ENCODE measurements at regions not wholly inside any gene's neighbourhood (a gene's known extent, or its start where the extent isn't known, plus 50 kb on each side); places are given as distances from the start of the nearest gene placed in this dataset.

GRCh38 chr15:93708724-93709445 is 522.5 kb upstream of the MCTP2 start:
- no peak for DNase-seq (ENCODE audit: extremely low read depth, low read depth)
- no peak for TF ChIP-seq CTCF (IDR thresholded peaks at IDR 0.05; ENCODE audit: low read depth, low read length)

- DNase-seq (ENCODE audit: extremely low read depth, low read depth): no peak
- TF ChIP-seq CTCF (IDR thresholded peaks at IDR 0.05; ENCODE audit: low read depth, low read length): no peak
Measured at GRCh38 chr15:93707751-93708150, 523.6 kb upstream of the MCTP2 start.

- no peak for DNase-seq (ENCODE audit: extremely low read depth, low read depth)
- no peak for TF ChIP-seq CTCF (IDR thresholded peaks at IDR 0.05; ENCODE audit: low read depth, low read length)
Measured at GRCh38 chr15:93706495-93707292, 524.7 kb upstream of the MCTP2 start.

GRCh38 chr15:93705753-93706455 is 525.5 kb upstream of the MCTP2 start:
- no peak for TF ChIP-seq CTCF (IDR thresholded peaks at IDR 0.05; ENCODE audit: low read depth, low read length)
- no peak for DNase-seq (ENCODE audit: extremely low read depth, low read depth)

GRCh38 chr15:93703092-93703739 is 528.1 kb upstream of the MCTP2 start:
- DNase-seq (ENCODE audit: extremely low read depth, low read depth): no peak
- TF ChIP-seq CTCF (IDR thresholded peaks at IDR 0.05; ENCODE audit: low read depth, low read length): no peak

- no peak for TF ChIP-seq CTCF (IDR thresholded peaks at IDR 0.05; ENCODE audit: low read depth, low read length)
- DNase-seq (ENCODE audit: extremely low read depth, low read depth): no peak
Measured at GRCh38 chr15:93700051-93700450, 531.3 kb upstream of the MCTP2 start.

Data from AG09319 (cell line).